ENCODE measurements at regions not wholly inside any gene's neighbourhood (a gene's known extent, or its start where the extent isn't known, plus 50 kb on each side); places are given as distances from the start of the nearest gene placed in this dataset.

DNA sequence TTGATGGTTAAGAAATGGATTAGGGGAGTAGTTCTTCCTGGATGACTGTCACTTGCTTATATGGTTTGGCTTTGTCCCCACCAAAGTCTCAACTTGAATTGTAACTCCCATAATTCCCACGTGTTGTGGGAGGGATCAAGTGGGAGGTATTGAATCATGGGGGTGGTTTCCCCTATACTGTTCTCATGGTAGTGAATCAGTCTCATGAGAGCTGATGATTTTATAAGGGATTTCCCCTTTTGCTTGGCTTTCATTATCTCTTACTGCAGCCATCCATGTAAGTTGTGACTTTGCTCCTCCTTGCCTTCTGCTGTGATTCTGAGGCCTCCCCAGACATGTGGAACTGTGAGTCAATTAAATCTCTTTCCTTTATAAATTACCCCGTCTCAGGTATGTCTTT is 1621.1 kb downstream of the MRPL39 start:
- WGBS, 3 donors = 60 to 65% (median 65%) methylated on average over 2 of the region's 2 CpGs
- no peak for DNase-seq
- intact Hi-C loops (cut with DNase I) = no loop called here
- H3K4me1 ChIP-seq = no peaks in the 10 kb centered on the region
- ATAC-seq = no peak
- no peaks in the 10 kb centered on the region for H3K9me3 ChIP-seq
- H3K36me3 ChIP-seq (ENCODE audit: insufficient read depth in 1 of 2, low read depth in 1 of 2) = no peaks in the 10 kb centered on the region
- H3K27ac ChIP-seq = no peak overlapping the region
- no peak overlapping the region for H3K4me3 ChIP-seq
- no peaks in the 10 kb centered on the region for H3K27me3 ChIP-seq (ENCODE audit: insufficient read depth in 3 of 3, low read length in 2 of 3)
- TF ChIP-seq, protein P1, sequence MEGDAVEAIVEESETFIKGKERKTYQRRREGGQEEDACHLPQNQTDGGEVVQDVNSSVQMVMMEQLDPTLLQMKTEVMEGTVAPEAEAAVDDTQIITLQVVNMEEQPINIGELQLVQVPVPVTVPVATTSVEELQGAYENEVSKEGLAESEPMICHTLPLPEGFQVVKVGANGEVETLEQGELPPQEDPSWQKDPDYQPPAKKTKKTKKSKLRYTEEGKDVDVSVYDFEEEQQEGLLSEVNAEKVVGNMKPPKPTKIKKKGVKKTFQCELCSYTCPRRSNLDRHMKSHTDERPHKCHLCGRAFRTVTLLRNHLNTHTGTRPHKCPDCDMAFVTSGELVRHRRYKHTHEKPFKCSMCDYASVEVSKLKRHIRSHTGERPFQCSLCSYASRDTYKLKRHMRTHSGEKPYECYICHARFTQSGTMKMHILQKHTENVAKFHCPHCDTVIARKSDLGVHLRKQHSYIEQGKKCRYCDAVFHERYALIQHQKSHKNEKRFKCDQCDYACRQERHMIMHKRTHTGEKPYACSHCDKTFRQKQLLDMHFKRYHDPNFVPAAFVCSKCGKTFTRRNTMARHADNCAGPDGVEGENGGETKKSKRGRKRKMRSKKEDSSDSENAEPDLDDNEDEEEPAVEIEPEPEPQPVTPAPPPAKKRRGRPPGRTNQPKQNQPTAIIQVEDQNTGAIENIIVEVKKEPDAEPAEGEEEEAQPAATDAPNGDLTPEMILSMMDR (IDR thresholded peaks at IDR 0.05) = no peak

DNA sequence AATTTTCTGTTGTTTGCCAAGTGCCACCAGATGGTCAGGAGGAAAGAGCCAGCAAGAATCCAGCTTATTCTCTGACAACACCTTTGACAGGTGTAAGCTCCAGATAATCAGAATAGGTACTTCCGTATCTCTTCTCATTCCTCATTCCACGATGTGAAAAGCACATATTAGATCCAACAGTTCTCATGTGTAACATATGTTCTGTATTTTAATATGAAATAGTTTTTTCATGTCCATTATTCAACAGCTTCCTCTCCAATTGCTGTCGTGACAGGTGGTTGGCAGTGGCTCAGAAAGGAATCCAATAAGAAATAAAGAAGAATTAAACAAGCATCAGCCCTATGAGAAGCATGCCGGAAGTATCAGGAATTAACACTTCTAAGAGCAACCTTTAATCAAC is 1624.7 kb downstream of the MRPL39 start:
- H3K27ac ChIP-seq = no peak overlapping the region
- H3K4me3 ChIP-seq = no peak overlapping the region
- no peak for ATAC-seq
- DNase-seq = no peak
- H3K9me3 ChIP-seq = no peaks in the 10 kb centered on the region
- WGBS, 3 donors = 26 to 29% (median 28%) methylated on average over 4 of the region's 4 CpGs
- no peaks in the 10 kb centered on the region for H3K36me3 ChIP-seq (ENCODE audit: insufficient read depth in 1 of 2, low read depth in 1 of 2)
- intact Hi-C loops (cut with DNase I) = no loop called here
- no peaks in the 10 kb centered on the region for H3K27me3 ChIP-seq (ENCODE audit: insufficient read depth in 3 of 3, low read length in 2 of 3)
- H3K4me1 ChIP-seq = no peaks in the 10 kb centered on the region
- TF ChIP-seq, protein P1 (IDR thresholded peaks at IDR 0.05) = no peak

DNA sequence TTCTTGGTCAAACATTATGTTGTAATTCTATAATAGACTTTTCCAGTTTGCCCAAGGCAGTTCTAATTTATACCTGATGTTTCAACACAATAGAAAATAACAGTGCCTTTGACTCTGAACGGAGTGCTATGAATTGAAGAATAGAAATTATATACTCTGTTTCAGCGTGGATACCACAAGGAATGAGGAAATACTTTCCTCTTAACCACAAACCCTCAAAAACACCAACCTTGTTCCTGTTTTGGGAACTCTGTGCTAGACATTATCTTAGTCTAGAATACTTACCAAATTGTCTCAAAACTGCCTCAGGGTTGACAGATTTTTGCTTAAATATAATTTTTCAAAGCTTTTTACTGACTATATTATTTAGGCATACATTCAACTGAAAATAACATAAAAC is 1629.3 kb downstream of the MRPL39 start:
- no peaks in the 10 kb centered on the region for H3K36me3 ChIP-seq (ENCODE audit: insufficient read depth in 1 of 2, low read depth in 1 of 2)
- TF ChIP-seq, protein P1 (IDR thresholded peaks at IDR 0.05) = no peak
- H3K27me3 ChIP-seq (ENCODE audit: insufficient read depth in 3 of 3, low read length in 2 of 3) = no peaks in the 10 kb centered on the region
- ATAC-seq (no peak), DNase-seq (no peak)
- WGBS, 3 donors = 68 to 80% (median 71%) methylated on average over 2 of the region's 2 CpGs
- H3K4me1 ChIP-seq = no peaks in the 10 kb centered on the region
- H3K9me3 ChIP-seq = no peaks in the 10 kb centered on the region
- intact Hi-C loops (cut with DNase I) = no loop called here
- no peak overlapping the region for H3K27ac ChIP-seq
- no peak overlapping the region for H3K4me3 ChIP-seq

DNA sequence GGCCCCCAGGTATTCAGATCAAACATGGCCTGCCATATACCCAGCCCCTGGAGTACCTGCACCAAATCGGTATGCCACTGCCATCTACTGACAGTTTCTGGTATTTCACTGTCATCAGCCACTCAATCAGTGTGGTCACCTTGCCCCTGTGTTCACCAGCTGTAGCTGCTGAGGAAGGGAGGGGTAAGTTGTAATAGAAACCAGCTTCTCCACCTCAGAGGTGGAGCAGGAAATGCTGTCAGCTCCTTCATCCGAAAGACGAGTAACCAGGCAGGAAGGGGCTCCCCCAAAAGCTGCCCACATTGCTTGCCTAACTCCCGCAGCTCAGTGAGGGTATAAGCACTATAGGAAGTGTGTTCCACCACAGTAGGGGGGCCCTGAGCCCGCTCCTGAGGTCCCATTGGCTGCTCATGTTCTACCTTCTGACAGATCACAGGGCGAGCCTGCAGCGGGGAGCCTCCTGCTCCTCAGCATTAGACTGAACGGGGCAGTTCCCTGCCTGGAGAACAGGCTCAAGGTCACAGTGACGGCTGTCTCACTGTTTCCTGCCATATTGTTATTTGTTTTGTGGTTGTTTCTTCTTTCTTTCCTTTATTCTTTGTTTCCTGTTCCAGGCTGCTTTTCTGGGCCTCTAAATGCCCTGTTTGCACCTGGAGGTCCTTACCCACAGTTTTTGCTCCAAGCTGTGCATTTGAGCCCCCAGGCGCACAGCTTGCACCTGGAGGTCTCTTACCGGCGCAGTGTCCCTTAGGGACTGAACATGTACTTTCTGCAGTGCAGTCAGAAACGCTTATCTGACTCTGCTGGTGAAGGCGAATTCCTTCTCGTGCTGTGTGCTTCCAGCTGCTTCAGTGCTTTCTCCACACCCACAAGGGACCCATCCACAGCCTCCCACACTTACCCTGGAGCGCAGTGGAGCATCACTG is 1638.3 kb downstream of the MRPL39 start:
- no peak for DNase-seq
- H3K4me3 ChIP-seq = no peak overlapping the region
- H3K27ac ChIP-seq = no peak overlapping the region
- H3K27me3 ChIP-seq (ENCODE audit: insufficient read depth in 3 of 3, low read length in 2 of 3) = no peaks in the 10 kb centered on the region
- H3K4me1 ChIP-seq = no peaks in the 10 kb centered on the region
- TF ChIP-seq, protein P1 (IDR thresholded peaks at IDR 0.05) = no peak
- H3K36me3 ChIP-seq (ENCODE audit: insufficient read depth in 1 of 2, low read depth in 1 of 2) = no peaks in the 10 kb centered on the region
- intact Hi-C loops (cut with DNase I) = no loop called here
- no peak for ATAC-seq
- 46 to 52% (median 49%) methylated on average over 16 of the region's 16 CpGs for WGBS, 3 donors
- H3K9me3 ChIP-seq = no peaks in the 10 kb centered on the region

Data from psoas muscle (tissue), 7 donors.